Embryonic facial prominence (tissue), 1 donor: ENCODE measurements at regions not wholly inside any gene's neighbourhood (a gene's known extent, or its start where the extent isn't known, plus 50 kb on each side); places are given as distances from the start of the nearest gene placed in this dataset.
"Not testable (repeated sequence)": the region's sequence is repeated elsewhere in the genome, so short reads cannot be mapped to it uniquely, and the experiment has no call there.

Source experiments
- DNase-seq: peaks from one replicate; pipeline ENCODE4 v3.0.0-alpha.2; 2016; ENCODE audit errors: extremely low spot score

DNA sequence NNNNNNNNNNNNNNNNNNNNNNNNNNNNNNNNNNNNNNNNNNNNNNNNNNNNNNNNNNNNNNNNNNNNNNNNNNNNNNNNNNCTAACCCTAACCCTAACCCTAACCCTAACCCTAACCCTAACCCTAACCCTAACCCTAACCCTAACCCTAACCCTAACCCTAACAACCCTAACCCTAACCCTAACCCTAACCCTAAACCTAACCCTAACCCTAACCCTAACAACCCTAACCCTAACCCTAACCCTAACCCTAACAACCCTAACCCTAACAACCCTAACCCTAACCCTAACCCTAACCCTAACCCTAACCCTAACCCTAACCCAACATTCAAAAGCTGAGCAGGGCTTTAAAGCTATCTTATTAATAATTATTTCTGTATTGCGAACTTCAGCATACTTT, 182.5 kb upstream of the FAM20C start:
- not testable (repeated sequence) for DNase-seq

- not testable (repeated sequence) for DNase-seq
Observed at GRCh38 chr7:32565-33280, 159.6 kb upstream of the FAM20C start.

DNA sequence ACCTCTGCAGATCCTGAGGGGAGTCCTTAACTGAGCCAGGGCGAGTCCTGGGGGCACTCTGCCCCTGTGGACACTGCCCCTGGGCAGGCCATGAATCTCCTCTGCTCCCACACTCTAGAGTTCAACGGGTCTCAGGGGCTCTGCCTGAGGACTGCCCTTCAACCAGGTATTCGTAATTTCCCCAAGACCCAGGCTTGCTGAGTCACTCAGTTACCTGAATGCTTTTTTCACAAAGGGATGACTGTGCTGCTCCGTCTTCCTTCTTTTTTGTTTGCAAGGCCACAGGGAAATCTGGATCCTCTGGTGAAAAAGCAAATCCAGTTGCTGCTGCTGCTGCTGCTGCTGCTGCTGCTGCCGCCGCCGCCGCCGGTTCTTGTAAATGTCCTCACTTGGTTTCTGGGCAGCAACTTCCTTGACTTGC, 157.2 kb upstream of the FAM20C start:
- DNase-seq = not testable (repeated sequence)

GRCh38 chr7:36539-36938, 155.8 kb upstream of the FAM20C start:
- DNase-seq = not testable (repeated sequence)

GRCh38 chr7:37656-38055, 154.7 kb upstream of the FAM20C start:
- not testable (repeated sequence) for DNase-seq

DNA sequence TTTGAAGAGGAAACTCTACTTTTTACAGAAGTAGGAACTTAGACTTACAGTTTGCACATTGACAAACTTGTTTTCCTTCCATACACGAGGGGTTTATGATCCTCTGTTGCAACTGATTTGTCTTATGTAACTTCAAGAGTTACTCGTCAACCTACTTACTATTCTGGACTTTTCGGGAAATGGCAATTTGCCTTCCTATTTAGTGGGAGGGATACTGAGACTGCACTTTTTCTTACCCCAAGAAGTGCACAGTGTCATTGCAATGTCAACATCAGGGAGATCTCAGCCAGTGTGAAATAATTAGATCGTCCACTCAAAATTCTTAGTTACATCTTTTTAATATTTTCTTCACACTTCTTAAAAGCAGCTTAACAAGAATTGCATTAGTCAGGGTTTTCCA, 153.9 kb upstream of the FAM20C start:
- DNase-seq = not testable (repeated sequence)

- not testable (repeated sequence) for DNase-seq
Observed at GRCh38 chr7:39984-40740, 152.2 kb upstream of the FAM20C start.

DNA sequence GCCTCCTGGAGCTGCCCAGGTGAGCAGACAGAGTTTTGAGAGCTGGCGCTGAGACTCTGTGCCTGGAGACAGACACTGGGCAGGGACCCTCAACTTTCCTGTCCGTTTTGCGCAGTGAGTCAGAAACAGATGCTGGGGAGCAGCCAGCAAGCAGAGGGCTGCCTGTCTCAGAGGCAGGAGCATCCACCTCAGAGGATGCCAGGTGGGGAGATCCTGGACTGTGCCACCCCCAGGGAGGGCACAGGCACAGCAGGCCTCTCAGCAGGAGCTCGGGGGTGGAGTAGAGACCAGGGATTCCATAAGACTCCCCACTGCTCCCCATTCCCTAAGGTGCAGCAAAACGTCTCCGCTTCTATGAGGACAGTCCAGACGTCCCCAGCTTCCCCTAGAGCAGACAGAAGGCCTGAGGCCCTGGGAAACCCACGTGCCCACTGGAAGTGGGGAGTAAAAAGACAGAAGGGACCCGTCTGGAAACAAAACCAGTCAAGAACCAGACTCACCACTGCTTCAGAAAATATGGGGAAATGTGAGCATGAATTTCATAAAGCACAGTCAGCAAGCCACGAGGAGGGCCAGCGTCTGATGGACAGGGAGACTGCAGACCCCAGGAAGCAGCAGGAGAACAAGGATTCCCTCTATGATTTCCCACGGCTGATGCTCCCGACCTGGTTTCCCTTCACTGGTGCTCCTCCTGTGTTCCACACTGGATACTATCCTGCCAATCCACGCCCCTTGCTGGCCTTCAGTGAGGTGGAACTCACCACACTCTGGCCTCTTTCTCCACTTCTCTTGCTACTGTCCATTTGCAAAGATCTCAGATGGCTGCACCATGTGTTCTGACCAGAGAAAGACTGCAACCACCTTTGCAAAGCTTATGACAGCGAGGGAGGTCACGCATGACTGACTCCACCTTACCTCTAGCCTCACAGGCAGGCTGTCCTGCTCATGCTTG, 151.3 kb upstream of the FAM20C start:
- DNase-seq = no peak

DNA sequence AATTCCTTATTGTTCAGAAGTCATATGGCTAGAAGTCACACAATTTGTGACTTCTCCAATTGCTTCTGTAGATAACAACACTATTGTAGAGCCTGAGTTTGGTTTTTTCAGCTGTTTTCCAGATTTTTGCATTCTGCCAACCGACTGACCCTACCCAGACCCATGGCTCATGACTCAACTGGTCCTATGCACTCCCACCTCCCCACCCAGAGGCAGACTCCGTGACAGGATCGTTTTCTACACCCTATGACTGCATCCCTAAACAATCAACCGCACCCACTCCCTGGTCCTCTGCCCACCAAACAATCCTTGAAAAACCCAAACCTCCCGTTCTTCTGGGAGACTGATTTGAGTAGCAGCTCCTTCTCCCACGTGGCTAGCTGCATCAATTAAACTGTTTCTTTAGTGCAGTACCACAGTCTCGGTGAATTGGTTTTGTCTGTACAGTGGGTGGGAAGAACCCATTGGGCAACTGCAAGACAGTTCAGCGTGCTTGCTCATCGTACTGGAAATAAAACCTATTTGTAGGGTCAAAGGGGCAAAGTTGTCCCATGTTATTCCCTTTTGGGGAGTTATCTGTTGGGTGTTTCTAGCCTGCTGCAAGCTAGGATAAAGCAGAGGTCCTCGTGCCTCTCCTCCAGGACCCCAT, 150.3 kb upstream of the FAM20C start:
- DNase-seq = no peak

- DNase-seq = no peak
Observed at GRCh38 chr7:43791-44540, 148.4 kb upstream of the FAM20C start.

- DNase-seq = no peak
Observed at GRCh38 chr7:44541-44896, 147.9 kb upstream of the FAM20C start.

DNA sequence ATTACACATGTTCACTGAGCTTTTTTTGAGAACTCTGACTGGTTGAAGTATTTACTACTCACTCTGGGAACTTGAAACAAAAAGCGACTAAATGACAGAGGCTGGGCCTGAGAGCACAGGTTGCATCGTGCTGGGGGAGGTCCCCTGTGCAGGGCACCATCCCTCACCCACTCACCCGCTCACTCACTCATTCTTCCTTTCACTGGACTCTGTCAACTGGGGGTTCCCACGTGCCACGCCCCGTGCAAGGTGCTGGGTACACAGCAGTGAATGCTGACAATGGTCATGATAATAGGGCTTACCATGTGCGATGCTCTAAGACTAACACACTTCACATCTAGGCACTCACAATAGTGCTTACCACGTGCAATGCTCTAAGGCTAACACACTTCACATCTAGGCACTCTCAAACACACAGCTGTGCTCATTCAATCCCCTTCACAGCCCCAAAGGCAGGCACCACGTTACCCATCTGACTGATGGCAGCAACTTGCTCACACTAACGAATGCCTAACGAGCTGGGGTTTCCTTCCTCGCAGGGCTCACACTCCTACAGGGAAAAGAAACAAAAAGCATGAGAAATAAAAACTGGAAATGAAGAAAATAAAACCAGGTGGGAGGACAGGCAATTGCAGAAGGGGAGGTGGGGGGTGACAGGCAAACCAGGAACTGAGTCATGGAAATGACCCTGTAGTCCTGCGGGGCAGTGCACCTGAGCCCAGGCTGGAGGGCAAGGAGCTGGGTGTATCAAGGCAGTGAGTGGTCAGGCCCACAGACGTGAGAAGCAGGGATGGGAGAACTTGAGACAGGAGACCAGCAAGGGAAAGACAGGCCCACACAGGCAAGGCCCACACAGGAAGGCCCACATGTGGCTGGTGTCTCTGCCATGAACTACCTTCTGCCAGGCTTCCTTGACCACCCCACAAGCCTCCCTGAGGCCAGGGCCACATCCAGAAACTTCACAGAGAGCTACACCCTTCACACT, 147.0 kb upstream of the FAM20C start:
- DNase-seq = no peak

- no peak for DNase-seq
Observed at GRCh38 chr7:46123-46829, 146.1 kb upstream of the FAM20C start.

DNA sequence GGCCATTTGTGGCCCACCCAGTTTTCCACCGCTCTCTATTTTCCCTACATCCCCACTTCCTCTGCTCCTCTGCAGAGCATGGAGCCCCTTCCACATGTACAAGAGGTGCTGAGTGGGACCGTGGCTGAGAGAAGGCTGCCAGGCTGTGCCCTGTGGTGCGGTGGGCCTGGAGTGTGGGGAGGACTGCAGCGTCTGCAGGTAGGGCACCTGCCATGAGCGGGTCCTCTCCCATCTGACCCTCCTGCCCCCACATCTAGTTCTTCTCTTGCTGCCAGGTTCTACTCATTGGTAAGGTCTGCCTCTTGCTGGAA, 145.6 kb upstream of the FAM20C start:
- DNase-seq = no peak

- no peak for DNase-seq
Observed at GRCh38 chr7:51456-52068, 140.8 kb upstream of the FAM20C start.

- no peak for DNase-seq
Observed at GRCh38 chr7:52100-52499, 140.3 kb upstream of the FAM20C start.

DNA sequence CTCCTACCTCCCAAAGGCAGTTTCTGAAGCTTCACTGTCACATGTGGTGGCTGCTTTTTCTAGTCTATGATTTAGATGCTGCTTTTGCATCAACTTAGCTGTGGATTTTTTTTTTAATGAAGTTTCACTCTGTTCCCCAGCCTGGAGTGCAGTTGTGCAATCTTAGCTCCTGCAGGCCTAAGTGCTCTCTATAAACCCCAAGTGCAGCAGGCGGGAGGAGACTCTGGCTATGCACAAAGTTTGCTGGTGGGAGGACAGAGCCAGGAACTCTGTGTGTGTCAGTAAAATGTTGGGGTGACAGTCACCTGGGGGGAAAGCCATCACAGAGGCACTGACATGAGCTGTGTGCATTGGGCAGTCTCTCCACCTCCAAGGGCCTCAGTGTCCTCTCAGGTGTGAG, 138.8 kb upstream of the FAM20C start:
- no peak for DNase-seq

DNA sequence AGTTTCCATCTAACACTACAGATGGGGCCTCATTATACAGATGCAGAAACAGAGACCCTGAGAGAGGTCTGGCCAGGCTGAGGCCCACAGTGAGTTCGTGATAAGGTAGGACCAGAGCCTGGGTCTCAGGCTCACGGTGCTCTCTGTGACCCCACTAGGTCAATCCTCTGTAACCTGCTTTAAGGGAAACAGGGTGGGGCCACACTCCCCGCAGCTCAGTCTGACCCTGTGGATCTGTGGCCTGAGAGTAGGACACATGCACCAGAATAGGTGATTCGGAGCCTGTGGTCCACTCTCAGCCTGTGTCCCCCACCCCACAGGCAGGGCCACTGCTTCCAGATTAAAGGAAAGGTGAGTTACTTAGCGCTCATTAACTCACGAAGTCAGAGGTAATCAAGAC, 137.8 kb upstream of the FAM20C start:
- no peak for DNase-seq

- DNase-seq = no peak
Observed at GRCh38 chr7:55690-56248, 136.6 kb upstream of the FAM20C start.
